AG04449 (cell line): ENCODE measurements at regions not wholly inside any gene's neighbourhood (a gene's known extent, or its start where the extent isn't known, plus 50 kb on each side); places are given as distances from the start of the nearest gene placed in this dataset.

Source experiments
- CTCF ChIA-PET: fragments of 350-600 bp; formaldehyde crosslinking; extraction: SDS; loops from one replicate; lab custom pipeline; 2021; ENCODE audit warnings: antibody characterized with exemption; lab: Yijun Ruan, JAX
- POLR2A ChIA-PET: fragments of 400-600, 350-600 bp; formaldehyde crosslinking; extraction: SDS; loops from one replicate; lab custom pipeline; 2020; ENCODE audit warnings: antibody characterized with exemption, inconsistent platforms; lab: Yijun Ruan, JAX
- DNase-seq: peaks from one replicate; pipeline ENCODE4 v3.0.0-alpha.2; 2010; ENCODE audit warnings: low read depth, low spot score
- H3K4me3 ChIP-seq: 2 replicates; pipeline ENCODE4 v1.5.1; 2011; ENCODE audit warnings: low read depth, mild to moderate bottlenecking, control low read depth, low read length
- CTCF ChIP-seq: IDR thresholded peaks from one replicate; pipeline ENCODE4 v1.5.1; 2011; ENCODE audit warnings: mild to moderate bottlenecking, moderate library complexity, low read length, control low read depth, inconsistent platforms; ENCODE audit not compliant: insufficient read depth; ENCODE audit errors: missing control alignments

DNA sequence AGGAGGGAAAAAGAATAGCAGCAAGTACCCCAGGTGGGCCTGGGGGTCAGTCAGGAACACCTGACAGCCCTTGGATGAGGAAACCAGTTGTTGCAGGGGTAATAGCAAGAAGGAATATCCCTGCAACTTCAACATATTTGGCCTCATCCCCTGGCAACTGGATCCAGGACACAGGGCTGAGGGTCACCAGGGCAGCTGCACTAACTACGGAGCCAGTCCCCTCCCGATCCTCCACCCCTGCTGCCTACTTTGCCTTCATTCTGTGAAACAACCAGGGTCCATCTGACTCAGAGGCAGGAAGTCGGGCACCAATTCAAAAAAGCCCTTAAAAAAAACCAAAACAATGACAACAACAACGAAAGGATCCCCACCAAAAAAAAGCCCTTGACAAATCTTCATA lies 52.9 kb downstream of the FRMPD3 start:
- ChIA-PET POLR2A (no interaction called here), CTCF (no interaction called here)
- no peak for DNase-seq
- no peak for TF ChIP-seq CTCF
- H3K4me3 ChIP-seq: no peak overlapping the region

- CTCF ChIA-PET: no interaction called here
- no peak for DNase-seq
- TF ChIP-seq CTCF: no peak
- no peak overlapping the region for H3K4me3 ChIP-seq
- POLR2A ChIA-PET: no interaction called here
Measured at GRCh38 chrX:107504006-107504405, 54.6 kb downstream of the FRMPD3 start.

DNA sequence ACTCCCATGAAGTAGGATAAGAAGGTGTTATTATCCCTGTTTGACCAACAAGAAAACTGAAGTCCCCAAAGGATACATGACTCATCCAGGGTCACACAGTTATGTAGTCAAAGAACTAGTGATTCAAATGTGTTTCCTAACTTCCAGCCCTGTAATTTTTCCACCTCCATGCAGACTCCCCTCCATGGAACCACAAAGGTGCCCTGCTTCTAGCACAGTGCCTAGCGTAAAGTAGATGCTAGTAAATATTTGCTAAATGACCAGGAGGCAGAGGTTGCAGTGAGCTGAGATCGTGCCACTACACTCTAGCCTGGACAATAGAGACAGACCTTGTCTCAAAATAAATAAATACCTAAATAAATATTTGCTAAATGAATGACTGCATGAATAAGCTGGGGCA lies 55.8 kb downstream of the FRMPD3 start:
- DNase-seq: no peak
- ChIA-PET POLR2A (no interaction called here), CTCF (no interaction called here)
- no peak overlapping the region for H3K4me3 ChIP-seq
- TF ChIP-seq CTCF: no peak

GRCh38 chrX:107506596-107507031 lies 57.2 kb downstream of the FRMPD3 start:
- TF ChIP-seq CTCF: no peak
- H3K4me3 ChIP-seq: no peak overlapping the region
- POLR2A ChIA-PET: no interaction called here
- DNase-seq: no peak
- CTCF ChIA-PET: no interaction called here

DNA sequence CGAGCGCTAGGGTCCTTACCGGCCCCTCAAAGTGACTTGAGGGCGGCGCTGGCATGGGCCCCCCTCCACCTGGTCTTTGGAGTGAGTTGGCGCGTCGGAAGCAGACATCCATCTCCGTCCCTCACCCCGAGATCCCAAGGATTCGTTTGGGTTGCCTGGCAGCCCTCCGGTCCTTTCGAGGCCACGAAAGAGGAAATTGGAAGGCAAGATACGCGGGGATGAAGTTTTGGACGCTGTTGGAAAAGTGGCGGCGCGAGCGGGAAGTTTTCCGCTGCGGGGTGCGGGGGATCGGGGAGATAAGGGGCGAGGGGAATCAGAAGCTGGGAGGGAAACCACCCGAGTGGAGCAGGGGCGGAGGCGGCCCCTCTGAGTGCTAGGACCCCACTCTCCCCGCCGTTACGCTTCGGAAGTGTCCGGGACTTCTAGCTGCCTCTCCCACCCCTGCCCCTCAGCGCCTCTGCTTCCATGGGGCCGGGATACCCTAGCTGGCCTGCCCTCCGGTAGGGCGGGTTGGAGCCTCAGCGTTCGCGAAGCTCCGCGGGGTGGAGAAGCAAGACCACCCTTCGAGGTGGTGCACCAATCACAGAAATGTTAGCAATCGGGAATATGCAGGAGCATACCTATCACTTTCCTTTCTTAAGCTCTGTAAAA lies 57.8 kb downstream of the FRMPD3 start:
- DNase-seq: no peak
- no peak for TF ChIP-seq CTCF
- POLR2A ChIA-PET: no interaction called here
- H3K4me3 ChIP-seq: no peak overlapping the region
- CTCF ChIA-PET: no interaction called here

GRCh38 chrX:107507744-107508117 lies 58.3 kb downstream of the FRMPD3 start:
- no peak for TF ChIP-seq CTCF
- ChIA-PET POLR2A (no interaction called here), CTCF (no interaction called here)
- no peak for DNase-seq
- no peak overlapping the region for H3K4me3 ChIP-seq
